Right ventricle myocardium superior (tissue), 1 donor: ENCODE measurements at regions not wholly inside any gene's neighbourhood (a gene's known extent, or its start where the extent isn't known, plus 50 kb on each side); places are given as distances from the start of the nearest gene placed in this dataset.

ENCODE experiments used
- ATAC-seq: fragments of 200-7000 bp; cut with Tn5 transposase; one replicate; pipeline ENCODE4 v1.9.1; 2020; ENCODE audit warnings: mild to moderate bottlenecking; ENCODE audit not compliant: poor library complexity
- DNase-seq: peaks from one replicate; pipeline ENCODE4 v3.0.0-alpha.2; 2020
- intact Hi-C: fragments of 100-400 bp; cut with DNase I; formaldehyde crosslinking; loops from one replicate; pipeline ENCODE4 v1.11.2; 2022
- donor health status: DM: no; HTN: yes; CAD: no; lungs with severe emphysema.

DNA sequence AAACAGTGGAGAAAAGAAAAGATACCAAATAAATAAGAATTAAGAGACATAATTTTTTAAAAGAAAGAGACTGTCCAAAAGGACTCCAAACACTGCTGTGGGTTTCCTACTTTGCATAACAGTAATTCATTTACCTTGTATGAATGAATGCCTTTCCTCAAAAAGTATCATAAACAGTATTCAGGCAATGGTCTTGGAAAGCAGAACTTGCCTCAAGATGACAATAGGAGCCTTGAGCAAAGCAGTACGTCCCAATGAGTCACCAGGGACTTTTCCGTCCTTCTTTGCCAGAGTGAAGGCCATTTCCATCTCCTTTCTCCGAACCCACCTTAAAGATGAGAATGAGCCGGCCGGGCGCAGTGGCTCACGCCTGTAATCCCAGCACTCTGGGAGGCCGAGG, 186.4 kb downstream of the ZBTB18 start:
- DNase-seq: no peak
- intact Hi-C loops: no loop called here
- no peak for ATAC-seq

DNA sequence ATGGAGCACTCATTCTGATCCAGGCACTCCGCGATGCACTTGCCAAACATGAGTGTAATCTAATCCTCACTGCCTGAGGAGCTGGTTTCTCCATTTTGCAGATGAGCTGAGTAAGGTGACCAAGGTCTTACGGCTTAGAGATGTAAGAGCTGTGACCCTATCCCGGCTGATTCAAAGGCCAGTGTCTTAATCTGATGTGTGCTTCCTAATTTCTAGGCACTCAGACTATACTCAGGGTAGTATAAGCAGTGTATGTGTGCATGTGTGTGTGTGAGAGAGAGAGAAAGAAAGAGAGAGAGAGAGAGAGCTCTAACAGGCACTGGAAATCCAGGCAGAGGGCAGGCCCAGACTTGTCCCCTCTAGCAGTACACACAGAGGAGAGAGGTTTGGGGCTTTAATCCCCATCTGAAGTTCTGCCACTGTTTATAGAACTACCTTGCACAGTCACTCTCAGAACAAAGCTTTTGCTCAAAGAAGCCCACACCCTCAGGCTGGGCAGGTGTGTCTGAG, 188.2 kb downstream of the ZBTB18 start:
- no peak for DNase-seq
- ATAC-seq: no peak
- intact Hi-C loops: no loop called here

DNA sequence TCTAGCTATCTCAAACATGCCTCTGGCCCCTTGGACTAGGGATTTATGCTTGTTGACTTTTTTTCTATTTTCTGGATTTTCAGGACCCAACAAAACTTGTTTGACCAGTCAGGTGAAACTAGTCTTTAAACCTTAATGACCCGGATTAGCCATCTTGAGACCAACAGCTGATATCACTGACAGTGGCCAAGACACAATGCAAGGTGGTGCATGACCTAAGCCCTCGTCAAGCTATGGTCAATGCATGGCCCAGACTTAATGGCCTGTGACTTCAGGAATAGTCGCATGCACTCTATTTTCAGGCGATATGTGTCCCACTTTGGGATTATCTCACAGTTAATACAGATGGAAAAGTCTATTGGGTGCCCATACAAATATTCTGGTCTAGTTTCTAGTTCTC, 190.4 kb downstream of the ZBTB18 start:
- DNase-seq: no peak
- no peak for ATAC-seq
- intact Hi-C loops: no loop called here

DNA sequence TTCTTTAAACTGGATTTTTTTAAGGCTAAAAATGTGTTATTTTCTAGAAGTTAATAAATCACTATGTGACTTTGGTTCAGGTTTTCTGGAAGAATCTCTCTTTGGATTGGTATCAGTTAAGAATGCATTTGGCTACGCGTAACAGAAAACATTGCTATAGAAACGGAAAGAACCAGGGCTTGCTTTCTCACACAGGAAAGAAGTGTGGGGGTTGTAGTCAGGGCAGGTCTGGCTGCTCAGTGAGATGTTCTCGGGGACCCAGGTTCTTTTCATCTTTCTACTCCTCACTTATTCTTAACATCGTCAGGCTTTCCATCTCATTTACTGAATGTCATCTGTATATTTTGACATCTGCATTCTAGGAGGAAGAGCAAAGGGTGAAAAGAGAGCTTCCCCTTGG, 191.4 kb downstream of the ZBTB18 start:
- ATAC-seq (no peak), DNase-seq (no peak)
- intact Hi-C loops: no loop called here

DNA sequence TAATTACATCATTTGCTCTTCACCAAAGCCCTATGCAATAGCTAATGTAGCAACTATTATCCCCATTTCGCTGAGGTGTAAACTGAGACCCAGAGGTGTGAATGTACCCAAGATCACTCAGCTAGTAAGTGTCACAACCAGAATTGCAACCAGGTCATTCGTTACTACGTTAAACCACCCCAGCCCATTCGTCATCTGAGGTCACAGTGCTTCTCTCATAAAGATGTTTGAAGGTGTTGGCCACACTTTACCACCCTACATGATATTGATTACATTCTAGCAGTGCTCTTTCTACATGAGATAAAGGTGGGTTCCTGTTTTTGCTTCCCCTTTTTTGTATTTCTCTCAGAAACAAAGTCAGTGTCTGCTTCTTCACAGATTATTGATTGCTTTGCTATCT, 195.3 kb downstream of the ZBTB18 start:
- intact Hi-C loops: no loop called here
- DNase-seq: no peak
- no peak for ATAC-seq

DNA sequence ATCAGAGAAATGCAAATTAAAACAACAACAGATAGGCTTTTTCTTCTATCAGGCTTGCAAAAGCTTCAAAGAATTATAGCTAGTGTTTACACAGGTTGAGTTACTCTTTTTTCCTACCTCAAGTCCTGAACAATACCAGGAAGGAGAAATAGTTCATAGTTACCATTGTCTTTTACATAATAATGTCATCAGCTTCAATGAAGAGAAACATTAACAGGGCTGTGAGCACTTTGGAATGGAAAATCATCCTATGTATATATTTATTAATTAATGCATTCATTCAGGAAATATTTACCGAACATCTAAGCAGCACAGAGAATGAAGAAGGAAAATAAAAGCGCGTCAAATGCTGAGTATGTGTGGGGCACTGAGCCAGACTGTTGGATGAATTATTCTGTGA, 197.3 kb downstream of the ZBTB18 start:
- DNase-seq (no peak), ATAC-seq (no peak)
- intact Hi-C loops: no loop called here

DNA sequence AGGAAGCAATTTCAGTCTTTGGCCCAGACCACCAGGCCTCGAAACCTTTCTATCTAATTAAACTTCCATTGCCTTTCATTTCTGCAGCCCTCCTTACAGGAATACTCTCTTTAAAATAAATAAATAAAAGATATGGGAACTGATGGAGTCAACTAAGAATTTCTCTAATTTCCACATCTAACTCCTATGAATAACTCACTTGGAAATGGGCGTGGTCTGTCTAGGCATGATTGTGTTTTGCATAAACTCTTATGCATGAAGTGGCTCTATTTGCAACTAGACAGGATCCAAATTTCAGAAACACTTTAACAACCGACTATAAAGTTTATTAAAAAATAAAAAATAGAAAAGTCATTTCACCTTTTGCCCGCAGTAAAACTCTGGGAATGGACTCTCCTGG, 199.5 kb downstream of the ADSS2 start:
- intact Hi-C loops: no loop called here
- ATAC-seq: no peak

DNA sequence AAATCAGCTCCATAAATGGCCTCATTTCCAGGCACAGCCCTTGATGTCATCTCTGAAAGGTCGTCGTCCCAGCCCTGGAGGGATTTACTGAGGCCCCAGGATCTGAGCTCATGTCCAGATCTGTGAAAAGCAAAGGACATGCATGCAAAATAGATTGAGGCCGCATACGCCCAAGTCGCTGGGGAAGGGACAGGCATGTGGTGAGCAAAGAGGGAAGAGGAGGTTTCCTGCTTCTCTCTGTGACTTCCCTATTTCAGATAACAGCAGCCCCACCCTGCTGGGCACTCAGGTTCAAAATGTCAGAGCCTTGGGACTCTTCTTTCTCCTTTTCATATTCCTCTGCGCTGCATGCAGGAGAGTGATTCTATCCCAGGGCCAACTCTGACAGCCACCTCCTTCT, 197.2 kb downstream of the ADSS2 start:
- intact Hi-C loops: no loop called here
- ATAC-seq: peak; percentile 73

More for the DNA sequence above, 199.5 kb downstream of the ADSS2 start:
- no peak for DNase-seq

DNA sequence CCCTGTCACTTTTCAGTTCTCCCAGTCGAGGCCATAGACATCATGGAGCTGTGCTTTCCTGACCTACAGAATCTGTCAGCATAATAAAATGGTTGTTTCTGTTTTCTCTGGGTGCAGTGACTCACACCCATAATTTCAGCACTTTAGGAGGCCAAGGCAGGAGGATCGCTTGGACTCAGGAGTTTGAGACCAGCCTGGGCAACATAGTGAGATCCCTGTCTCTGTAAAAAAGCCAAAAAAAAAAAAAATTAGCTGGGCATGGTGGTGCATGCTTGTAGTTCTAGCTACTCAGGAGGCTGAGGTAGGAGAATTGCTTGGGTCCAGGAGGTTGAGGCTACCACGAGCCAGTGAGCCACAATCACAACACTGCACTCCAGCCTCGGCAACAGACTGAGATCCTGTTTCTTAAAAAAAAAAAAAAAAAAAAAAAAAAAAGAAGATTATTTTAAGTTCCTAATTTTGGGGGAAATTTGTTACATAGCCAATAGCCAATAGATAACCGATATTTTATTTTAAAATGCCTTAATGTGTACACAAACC, 196.2 kb downstream of the ADSS2 start:
- no peak for ATAC-seq
- intact Hi-C loops: no loop called here

More for the DNA sequence above, 197.2 kb downstream of the ADSS2 start:
- DNase-seq: peak; percentile 66

DNA sequence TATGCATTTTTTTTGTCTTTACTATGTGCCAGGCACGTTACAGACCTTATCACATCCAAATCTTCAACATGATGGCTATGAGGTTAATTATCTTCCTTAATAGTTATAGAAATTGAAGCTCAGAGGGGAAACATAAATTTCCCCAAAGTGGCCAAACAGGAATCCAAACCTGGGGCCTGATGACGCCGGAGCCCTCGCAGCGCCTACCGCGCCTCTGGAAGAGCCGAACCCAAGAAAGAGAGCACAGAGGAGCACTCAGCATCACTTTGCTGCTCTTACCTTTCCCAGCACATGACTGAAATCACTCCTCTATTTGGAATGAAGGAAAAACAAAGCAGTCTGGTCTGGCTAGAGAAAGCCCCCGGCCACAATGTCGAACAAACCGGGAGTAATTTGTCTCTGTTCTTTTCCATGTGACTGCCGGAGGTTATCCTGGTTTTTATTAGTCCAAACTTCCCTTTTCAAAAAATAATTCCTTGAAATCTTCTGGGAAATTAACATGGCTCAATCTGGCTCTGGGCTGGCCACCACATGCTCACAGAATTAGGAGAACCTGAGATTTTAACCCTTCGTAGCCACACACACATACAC, 195.5 kb downstream of the ADSS2 start:
- intact Hi-C loops: no loop called here
- ATAC-seq: no peak
- DNase-seq: no peak

More for the DNA sequence above, 196.2 kb downstream of the ADSS2 start:
- DNase-seq: no peak

DNA sequence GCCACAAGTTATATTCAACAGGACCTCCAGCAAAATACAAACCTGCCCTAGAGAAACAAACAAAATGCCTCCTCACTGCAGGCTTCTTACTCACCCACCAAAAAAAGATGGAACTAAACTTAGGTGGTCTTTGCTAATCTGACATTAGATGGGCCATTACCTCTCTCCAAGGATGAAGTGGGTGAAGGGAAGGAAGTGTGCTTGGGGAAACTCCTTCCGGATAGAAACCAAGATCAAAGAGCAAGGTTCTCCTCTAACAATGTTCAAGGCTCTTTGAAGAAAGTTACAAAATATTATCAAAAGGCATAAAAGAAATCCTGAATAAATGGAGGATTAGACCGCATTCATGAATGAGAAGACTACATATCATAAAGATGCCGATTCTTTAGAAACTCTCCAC, 187.5 kb downstream of the ADSS2 start:
- DNase-seq (no peak), ATAC-seq (no peak)
- intact Hi-C loops: no loop called here

DNA sequence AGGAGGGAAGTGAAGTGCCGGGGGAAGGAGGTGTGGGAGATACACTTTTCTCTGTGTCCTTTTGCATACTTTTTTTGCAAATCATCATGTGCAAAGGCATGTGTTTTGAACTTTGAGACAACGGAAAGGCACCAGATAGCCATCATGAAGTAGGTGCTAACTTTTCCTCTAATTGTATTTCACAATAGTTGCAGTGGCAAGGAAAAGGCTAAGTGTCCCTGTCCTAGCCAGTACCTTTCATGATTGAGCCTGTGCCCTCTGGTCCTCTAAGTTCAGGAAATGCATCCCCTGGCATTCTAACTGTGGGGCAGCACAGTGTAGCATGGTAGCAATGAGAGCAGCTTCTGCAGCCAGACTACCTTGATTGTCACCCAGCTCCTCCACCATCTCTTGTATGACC, 186.2 kb downstream of the ADSS2 start:
- intact Hi-C loops: no loop called here
- DNase-seq (no peak), ATAC-seq (no peak)

DNA sequence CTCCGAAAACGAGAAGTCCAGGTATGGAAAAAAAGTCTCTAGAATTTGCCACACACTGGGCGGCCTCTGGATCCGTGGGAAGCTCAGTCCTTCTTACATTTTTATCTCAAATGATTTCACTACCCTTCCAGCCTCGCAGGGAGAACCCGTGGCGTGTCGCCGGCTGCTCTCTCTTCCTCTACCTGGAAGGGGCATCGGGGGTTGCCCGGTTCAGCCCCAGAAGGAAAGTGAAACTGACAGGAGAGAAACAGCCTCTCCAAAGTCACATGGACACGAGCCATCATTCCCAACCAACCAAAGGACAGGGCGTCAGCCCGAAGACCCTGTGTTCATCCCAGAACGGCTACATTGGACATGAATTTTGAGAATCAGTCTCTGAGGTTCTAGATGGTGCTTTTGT, 182.5 kb downstream of the ADSS2 start:
- ATAC-seq (no peak), DNase-seq (no peak)
- intact Hi-C loops: no loop called here

DNA sequence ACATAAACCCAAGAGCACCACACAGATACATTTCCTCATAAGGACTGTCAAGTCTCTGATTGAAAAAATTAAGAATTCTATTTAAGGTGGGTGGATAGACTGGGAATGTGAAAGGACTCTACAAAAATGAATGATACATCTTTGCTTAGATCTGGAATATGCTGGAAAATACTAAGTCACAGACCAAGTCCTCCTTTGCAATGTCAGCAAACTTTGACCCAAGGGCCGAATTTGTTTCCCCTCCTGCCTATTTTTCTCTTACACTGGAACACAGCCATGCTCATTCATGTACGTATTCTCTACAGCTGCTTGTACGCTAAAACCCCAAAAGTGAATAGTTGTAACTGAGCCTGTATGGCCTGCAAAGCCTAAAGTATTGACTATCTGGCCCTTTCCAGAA, 180.7 kb downstream of the ADSS2 start:
- DNase-seq: no peak
- intact Hi-C loops: no loop called here
- ATAC-seq: no peak

DNA sequence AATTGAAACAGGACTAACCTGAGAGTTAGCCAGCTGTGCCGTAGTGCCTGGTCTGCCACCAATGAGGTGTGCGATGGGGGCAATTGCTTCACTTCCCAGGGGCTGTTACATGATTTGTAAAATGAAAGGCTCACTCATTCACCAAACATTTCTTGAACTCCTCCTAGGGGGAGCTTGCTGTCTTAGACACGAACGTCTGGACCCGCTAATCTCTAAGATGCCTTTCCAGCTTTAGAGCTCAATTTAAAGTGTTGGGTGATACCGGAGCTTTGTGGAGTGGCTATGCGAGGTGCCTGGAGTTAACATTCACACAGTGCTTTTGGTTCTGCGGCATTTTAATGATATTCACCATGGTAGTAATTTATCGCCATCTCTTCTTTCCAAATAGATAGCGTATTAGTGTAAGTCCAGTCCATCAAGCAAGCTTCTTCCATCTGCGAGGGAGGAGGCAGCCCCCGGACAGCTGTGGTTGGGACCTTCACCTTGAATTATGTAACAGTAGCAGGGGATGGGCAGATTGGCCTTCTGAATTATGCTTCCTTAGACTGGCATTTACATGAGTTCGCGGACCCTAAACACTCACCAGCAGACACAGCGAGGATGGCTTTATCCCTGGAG, 179.9 kb downstream of the ADSS2 start:
- DNase-seq (no peak), ATAC-seq (no peak)
- intact Hi-C loops: loop anchor here (2.0 kb wide), 1 partner anchor 927 kb away; no protein-coding TSS in a partner anchor

DNA sequence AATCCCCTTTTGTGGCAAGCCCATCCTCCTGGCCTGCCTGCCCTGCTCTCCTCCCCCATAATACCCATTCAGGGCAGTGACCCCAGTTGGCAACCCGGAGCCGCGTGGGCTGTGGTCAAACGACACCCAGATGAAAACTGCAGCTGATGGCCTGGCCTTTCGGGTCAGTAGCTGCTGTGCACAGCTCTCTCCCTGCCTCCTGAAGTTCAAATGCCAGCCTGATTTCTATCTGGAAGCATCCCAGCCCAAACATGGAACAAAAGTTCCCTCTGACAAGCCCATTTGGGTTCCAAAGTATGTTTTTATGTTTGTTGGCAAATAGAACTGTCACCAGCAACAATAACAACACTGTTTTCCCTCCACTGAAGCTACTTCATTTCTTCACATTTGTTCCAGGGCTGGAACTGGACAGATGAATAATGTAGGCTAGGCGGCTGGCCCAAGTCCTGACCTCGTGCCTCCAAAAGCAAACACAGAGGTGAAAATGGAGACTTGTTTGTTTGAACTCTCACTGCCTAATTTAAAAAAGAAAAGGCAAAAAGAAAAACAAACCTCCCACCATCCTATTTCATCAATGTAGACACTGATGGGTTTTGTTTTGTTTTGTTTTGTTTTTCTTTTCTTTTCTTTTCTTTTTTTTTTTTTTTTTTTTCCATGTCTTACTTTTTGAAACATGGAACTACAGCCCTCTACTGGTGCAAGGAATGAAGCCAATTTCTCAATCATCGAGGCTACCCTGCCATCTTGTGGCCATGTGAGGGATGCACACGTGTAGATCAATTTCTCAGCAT, 179.0 kb downstream of the ADSS2 start:
- peak; percentile 96 for ATAC-seq
- intact Hi-C loops: loop anchor here (2.0 kb wide), 1 partner anchor 928 kb away; no protein-coding TSS in a partner anchor
- peak; percentile 66 for DNase-seq

DNA sequence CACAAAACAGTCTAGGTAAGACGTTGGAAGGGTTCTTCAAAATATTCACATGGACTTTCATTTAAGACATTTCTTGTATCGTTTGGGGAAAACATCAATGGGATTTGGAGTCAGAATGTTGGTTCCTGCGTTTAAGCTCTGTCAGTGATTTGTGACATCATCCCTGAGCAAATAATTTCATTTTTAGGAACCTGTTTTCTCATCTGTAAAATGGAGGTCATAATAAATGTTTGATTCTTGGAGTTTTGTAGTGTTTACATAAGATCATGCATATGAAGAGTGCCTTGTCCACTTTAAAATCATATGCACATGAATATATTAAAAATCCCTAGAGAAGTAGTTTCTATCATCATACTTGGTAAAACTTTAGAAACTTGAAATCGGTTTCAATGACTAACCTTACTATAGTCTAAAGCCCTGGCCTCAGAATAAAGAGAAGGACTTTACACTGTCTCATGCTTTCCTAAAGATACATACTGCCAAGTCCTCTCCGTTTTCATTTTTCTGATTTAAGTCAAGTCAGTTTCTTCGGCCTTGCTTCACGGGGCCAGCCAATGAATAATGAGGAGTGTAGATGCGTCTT, 178.4 kb downstream of the ADSS2 start:
- DNase-seq (no peak), ATAC-seq (no peak)
- intact Hi-C loops: loop anchor here (2.0 kb wide), 1 partner anchor 929 kb away; no protein-coding TSS in a partner anchor

DNA sequence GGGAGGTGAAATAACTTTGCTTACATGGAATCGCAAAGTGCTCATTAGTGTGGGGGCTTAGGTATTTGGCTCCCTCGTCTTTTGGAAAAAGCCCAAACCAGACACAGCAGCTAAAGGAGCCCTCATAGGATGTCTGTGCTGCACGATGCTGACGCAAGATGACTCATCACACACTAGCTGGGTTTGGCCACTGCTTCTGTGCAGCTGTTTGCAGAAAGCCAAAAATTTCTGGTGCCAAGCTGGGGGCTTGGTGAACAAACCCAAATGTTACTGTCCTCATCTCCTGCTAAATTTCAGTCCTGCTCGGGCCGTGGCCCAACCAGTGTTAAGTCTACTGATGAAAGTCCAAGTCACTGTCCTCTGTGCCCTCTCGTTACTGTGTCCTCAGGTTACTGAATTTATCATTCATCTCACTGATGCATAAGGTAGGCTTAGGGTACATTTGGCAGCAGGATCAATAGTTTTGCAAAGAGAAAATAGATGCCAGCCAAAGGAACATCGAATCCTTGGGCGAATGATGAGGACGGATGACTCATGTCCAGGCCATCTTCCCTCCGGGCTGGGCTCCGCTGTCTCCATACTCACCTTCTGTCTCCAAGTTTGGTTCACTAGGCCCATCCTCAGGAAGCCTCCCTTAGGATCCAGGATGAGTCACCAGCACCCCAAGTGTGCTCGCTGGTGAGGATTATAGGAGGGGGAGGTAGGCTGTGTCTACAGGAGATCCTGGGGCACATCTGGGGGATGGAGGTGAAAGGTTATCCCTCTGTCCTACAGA, 177.7 kb downstream of the ADSS2 start:
- DNase-seq (peak; percentile 66), ATAC-seq (peak; percentile 82)
- intact Hi-C loops: loop anchor here (2.0 kb wide), 1 partner anchor 929 kb away; no protein-coding TSS in a partner anchor
